ENCODE measurements at regions not wholly inside any gene's neighbourhood (a gene's known extent, or its start where the extent isn't known, plus 50 kb on each side); places are given as distances from the start of the nearest gene placed in this dataset.
"Not testable (repeated sequence)": the region's sequence is repeated elsewhere in the genome, so short reads cannot be mapped to it uniquely, and the experiment has no call there.

DNA sequence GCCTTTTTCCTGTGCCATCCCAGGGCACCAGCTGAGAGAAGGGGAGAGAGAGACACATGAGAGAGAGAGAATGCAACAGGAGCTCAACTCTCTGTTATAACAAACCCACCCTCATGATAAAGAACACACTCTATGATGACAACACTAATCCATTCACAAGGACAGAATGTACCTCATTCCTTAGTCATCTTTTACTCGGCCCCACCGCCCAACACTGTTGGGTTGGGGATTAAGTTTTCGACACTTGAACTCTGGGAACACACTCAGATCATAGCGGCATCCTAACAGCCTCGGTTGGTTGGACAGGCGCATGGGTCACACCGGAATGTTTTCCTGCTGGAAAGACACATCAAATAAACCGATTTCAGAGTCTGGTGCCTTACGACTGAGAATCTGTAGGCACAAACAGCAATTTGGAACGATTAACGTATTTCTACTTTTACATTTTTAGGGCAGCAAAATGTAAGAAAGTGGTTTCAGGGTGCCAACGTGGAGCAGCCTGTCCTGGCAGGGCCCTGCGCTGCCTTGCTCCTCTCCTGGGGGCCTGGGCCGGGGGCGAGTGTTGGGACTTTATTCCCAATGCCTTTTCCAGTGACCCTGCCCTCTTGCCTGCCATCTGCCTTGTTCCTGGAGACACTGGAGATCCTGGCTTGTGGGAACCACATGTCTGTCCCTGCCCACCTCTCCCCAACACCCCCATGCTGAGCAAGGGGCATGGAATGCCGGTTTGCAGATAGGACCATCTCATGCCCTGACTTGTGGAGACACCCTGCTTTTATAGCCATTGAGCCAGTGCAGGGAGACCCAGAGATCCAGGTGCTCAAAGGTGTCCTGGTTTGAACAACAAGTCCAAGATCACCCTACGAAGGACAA lies 287.0 kb downstream of the TCERG1L start:
- no peaks in the 10 kb centered on the region for H3K36me3 Mint-ChIP-seq (ENCODE audit: low read depth)
- H3K9me3 Mint-ChIP-seq, result no peaks in the 10 kb centered on the region
- intact Hi-C loops (cut with micrococcal nuclease), result no loop called here
- no peak overlapping the region for H3K4me3 Mint-ChIP-seq (ENCODE audit: low read depth)
- no peaks in the 10 kb centered on the region for H3K27me3 Mint-ChIP-seq (ENCODE audit: low read depth)
- H3K27ac Mint-ChIP-seq, result no peak overlapping the region
- DNase-seq (ENCODE audit: low spot score), result no peak
- no peaks in the 10 kb centered on the region for H3K4me1 Mint-ChIP-seq (ENCODE audit: low read depth)

DNA sequence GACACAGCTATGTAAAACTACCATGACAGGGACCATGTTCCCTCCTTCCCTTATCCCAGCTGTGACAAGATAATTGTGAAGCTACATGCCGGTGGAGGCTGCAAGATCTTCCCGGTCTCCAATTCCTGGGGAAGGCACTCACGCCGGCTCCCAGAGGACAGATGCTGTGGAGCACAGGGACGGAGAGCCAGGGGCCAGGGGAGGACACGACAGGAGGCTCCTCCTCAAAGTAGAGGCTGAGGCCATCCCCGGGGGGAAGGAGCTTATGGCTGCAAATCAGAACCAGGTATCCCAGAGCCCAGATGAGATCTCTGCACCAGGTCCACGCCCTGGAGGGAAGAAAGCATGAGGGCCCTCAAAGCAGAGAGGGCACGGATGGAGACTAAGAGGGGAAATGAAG lies 286.2 kb downstream of the TCERG1L start:
- Mint-ChIP-seq H3K36me3 (ENCODE audit: low read depth) (no peaks in the 10 kb centered on the region), H3K9me3 (no peaks in the 10 kb centered on the region), H3K27me3 (ENCODE audit: low read depth) (no peaks in the 10 kb centered on the region), H3K27ac (no peak overlapping the region), H3K4me3 (ENCODE audit: low read depth) (no peak overlapping the region), H3K4me1 (ENCODE audit: low read depth) (no peaks in the 10 kb centered on the region)
- intact Hi-C loops (cut with micrococcal nuclease), result no loop called here
- no peak for DNase-seq (ENCODE audit: low spot score)

DNA sequence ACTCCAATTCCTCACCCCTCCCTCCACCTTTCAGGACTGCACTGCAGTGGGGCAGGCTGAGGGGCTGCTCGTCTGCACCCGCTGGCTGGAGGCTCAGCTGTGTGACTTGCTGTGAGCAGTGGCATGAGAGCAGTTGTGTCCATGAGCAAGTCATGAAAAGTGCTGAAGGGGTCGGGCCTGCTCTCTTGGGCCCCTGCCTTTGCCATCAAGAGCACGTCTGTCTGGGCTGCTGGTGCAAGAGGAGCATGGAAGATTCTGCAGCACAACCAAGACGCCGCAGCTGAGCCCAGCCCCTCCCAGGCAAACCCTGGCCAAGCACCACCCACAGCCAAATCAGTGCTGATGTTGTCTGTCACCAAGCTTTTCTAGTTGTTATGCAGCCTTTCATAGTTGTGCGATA lies 284.3 kb downstream of the TCERG1L start:
- Mint-ChIP-seq H3K36me3 (ENCODE audit: low read depth) (no peaks in the 10 kb centered on the region), H3K9me3 (no peaks in the 10 kb centered on the region), H3K4me3 (ENCODE audit: low read depth) (no peak overlapping the region), H3K4me1 (ENCODE audit: low read depth) (no peaks in the 10 kb centered on the region), H3K27me3 (ENCODE audit: low read depth) (no peaks in the 10 kb centered on the region), H3K27ac (no peak overlapping the region)
- no peak for DNase-seq (ENCODE audit: low spot score)
- intact Hi-C loops (cut with micrococcal nuclease), result no loop called here

DNA sequence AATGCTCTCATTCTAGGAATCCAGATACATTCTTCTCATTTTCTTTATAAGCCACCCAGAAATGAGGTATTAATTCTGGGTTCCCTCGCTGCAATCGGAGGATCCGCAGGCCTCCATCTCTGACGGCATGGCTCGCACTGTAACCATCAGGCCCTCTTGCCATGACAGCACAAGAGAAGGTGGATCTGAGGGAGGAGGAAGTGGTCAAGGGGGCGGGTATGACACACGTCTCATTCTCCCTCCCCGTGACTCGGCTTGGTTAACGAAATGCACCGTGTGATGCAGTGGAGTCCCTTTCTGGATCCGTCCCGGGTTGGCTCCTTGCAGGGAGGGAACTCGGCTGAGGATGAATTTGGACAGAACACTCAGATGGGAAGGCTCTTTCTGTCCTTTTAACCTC lies 280.2 kb downstream of the TCERG1L start:
- DNase-seq (ENCODE audit: low spot score), result no peak
- H3K36me3 Mint-ChIP-seq (ENCODE audit: low read depth), result no peaks in the 10 kb centered on the region
- H3K27me3 Mint-ChIP-seq (ENCODE audit: low read depth), result no peaks in the 10 kb centered on the region
- intact Hi-C loops (cut with micrococcal nuclease), result no loop called here
- no peaks in the 10 kb centered on the region for H3K9me3 Mint-ChIP-seq
- no peaks in the 10 kb centered on the region for H3K4me1 Mint-ChIP-seq (ENCODE audit: low read depth)
- no peak overlapping the region for H3K4me3 Mint-ChIP-seq (ENCODE audit: low read depth)
- H3K27ac Mint-ChIP-seq, result no peak overlapping the region

DNA sequence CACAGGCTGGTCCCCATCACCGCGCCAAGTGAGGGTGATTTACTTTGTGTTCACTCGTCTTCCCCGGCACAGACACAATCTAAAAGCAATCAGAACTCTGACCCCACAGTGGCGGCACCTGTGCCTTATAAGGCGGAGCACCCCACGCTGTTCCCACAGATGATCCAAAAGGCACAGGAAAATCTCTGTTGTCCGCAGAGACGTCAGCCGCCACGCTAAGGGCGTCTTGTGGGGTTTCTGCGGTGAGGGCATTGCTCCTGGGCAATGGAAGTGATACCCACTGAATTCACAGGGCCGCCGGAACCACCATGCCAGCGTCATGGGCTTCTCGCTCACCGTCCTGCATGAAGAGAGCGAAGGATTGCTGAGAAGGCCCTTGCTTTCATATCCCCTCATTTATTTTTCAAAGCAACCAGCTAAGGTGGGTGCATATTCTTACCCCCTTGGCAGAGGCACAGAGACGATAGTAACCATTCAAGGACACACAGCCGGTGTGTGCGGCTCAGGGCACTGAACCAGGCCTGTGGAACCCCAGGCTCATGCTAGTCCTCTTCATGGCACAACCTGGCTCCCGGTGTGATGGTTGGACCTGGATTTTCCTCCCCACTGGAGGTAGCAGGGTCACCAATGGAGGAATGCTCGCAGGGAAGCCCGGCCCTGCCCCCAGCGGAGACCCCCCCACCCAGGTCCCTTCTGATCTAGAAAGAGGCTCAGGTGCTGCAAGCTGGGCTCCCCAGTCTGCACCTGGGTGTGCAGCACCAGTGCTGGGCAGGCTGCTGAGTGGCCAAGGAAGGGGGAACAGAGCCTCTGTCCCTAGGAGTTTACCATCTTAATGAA lies 279.0 kb downstream of the TCERG1L start:
- no peaks in the 10 kb centered on the region for H3K27me3 Mint-ChIP-seq (ENCODE audit: low read depth)
- no peaks in the 10 kb centered on the region for H3K36me3 Mint-ChIP-seq (ENCODE audit: low read depth)
- no peak overlapping the region for H3K27ac Mint-ChIP-seq
- no peaks in the 10 kb centered on the region for H3K4me1 Mint-ChIP-seq (ENCODE audit: low read depth)
- intact Hi-C loops (cut with micrococcal nuclease), result no loop called here
- H3K9me3 Mint-ChIP-seq, result no peaks in the 10 kb centered on the region
- no peak overlapping the region for H3K4me3 Mint-ChIP-seq (ENCODE audit: low read depth)
- no peak for DNase-seq (ENCODE audit: low spot score)

DNA sequence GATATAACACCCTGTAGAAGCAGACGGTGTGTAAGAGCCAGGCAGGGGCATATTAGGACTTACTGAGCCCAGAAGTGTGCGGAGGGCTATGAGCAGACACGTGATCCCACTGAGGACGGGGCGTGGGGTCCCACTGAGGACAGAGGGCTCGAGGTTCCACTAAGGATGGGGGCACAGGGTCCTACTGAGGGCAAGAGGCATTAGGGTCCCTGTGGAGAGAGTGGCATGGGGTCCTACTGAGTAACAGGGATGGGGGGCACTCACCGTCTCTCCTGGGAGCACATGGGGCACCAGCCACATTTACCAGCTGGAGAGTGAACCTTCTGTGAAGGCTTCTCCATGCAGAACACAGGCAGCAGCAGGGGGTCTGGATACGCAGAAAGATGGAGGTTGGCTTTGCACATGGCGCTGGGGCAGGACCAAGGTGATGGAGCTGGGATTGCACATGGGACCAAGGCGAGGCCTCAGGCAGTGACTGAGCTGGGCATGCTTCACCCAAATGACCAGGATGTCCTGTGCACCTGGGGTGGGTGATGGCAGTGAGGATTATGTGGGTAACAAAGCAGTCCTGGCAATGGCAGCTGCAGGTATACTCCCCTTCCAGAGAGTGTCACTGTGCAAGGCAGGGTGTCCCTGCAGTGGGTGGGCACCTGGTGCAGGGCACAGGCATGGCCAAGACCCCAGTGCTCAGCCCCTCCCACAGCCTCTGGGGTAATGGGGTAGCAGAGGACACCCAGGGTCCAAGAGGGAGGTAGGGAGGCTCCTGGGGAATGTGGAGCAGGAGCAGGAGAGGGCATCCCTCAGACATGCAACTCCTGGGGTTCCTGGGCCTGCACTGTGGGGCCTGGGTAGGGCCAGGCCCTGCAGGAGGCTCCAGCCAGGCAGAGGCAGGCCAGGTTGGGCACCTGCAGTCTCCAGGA lies 278.1 kb downstream of the TCERG1L start:
- Mint-ChIP-seq H3K36me3 (ENCODE audit: low read depth) (no peaks in the 10 kb centered on the region), H3K9me3 (no peaks in the 10 kb centered on the region), H3K4me1 (ENCODE audit: low read depth) (no peaks in the 10 kb centered on the region), H3K27ac (no peak overlapping the region), H3K27me3 (ENCODE audit: low read depth) (no peaks in the 10 kb centered on the region), H3K4me3 (ENCODE audit: low read depth) (no peak overlapping the region)
- no peak for DNase-seq (ENCODE audit: low spot score)
- intact Hi-C loops (cut with micrococcal nuclease), result no loop called here

DNA sequence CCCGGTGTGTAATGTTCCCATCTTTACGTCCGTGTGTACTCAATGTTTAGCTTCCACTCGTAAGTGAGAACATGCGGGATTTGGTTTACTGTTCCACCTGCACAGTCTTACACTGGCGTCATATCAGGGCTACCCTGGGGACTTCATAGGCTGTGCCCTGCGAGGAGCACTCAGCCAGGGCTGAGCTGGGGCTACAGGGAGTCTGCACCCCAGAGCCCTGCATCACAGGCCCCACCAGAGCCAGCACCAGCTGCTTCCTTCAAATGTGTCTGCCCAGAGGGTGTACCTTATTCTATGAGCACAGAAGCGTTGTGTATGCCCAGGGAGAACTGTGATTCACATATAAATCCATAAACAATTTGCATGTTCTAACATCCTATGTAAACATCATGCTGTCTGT lies 277.1 kb downstream of the TCERG1L start:
- no peak overlapping the region for H3K4me3 Mint-ChIP-seq (ENCODE audit: low read depth)
- no peak for DNase-seq (ENCODE audit: low spot score)
- H3K27me3 Mint-ChIP-seq (ENCODE audit: low read depth), result no peaks in the 10 kb centered on the region
- H3K9me3 Mint-ChIP-seq, result no peaks in the 10 kb centered on the region
- intact Hi-C loops (cut with micrococcal nuclease), result no loop called here
- H3K36me3 Mint-ChIP-seq (ENCODE audit: low read depth), result no peaks in the 10 kb centered on the region
- no peak overlapping the region for H3K27ac Mint-ChIP-seq
- H3K4me1 Mint-ChIP-seq (ENCODE audit: low read depth), result no peaks in the 10 kb centered on the region

DNA sequence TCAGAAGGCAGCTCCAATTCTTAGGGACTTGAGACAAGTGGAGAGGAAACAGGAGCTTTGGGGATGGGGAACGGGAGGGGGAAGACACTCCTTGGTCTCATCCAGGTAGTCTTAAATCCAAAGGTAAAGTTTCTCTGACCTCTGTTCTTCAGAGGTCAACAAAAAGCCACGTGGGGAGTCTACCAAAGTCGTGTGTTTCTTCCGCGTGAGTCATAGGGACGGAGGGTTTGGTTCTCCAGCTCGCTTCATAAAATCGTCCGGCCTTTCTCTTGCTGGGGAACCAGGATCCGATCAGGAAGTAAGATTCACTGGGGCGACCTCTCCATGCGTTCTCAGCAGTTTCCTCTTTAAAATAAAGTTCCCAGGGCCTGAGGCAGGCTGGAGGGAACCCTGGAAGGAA lies 275.7 kb downstream of the TCERG1L start:
- H3K27me3 Mint-ChIP-seq (ENCODE audit: low read depth), result no peaks in the 10 kb centered on the region
- no peaks in the 10 kb centered on the region for H3K36me3 Mint-ChIP-seq (ENCODE audit: low read depth)
- intact Hi-C loops (cut with micrococcal nuclease), result no loop called here
- no peak for DNase-seq (ENCODE audit: low spot score)
- H3K9me3 Mint-ChIP-seq, result no peaks in the 10 kb centered on the region
- H3K4me1 Mint-ChIP-seq (ENCODE audit: low read depth), result no peaks in the 10 kb centered on the region
- no peak overlapping the region for H3K4me3 Mint-ChIP-seq (ENCODE audit: low read depth)
- no peak overlapping the region for H3K27ac Mint-ChIP-seq

DNA sequence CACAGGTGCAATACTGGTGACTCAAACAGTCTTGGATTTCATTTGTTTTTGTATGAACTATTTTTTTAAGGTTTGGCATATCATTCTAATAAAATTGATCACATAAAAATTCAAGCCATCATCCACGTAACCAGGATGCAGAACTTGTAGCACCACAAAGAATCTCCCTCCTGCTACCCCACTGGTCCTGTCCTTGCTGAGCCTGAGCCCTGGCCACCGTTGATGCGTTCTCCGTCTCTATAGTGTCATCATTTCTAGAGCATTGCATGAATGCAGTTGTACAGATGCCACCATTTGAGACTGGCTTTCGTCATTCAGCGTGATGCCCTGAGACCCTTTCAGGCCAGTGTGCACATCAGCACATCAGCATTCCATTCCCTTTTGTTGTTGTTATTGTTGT lies 273.5 kb downstream of the TCERG1L start:
- no peaks in the 10 kb centered on the region for H3K9me3 Mint-ChIP-seq
- no peaks in the 10 kb centered on the region for H3K36me3 Mint-ChIP-seq (ENCODE audit: low read depth)
- no peak overlapping the region for H3K27ac Mint-ChIP-seq
- no peaks in the 10 kb centered on the region for H3K4me1 Mint-ChIP-seq (ENCODE audit: low read depth)
- no peaks in the 10 kb centered on the region for H3K27me3 Mint-ChIP-seq (ENCODE audit: low read depth)
- intact Hi-C loops (cut with micrococcal nuclease), result no loop called here
- H3K4me3 Mint-ChIP-seq (ENCODE audit: low read depth), result no peak overlapping the region
- no peak for DNase-seq (ENCODE audit: low spot score)

DNA sequence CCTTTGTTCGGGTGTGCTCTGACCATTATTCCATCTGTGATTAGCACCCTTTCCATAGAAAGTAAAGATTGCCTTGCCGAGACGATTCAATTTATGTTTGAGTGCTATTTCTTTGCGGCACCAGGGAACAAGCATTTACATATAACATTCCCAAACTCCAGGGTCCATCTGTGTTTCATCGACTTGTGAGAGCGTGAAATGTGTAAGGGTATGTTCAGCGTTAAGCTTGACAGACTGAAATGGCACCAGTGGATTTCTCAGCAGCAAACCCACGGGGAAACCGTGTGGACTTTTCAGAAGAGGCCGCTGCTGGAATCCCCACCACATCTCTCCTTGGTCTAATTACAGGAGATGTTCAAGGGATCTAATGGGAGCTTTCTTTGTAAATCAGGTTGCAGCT lies 270.5 kb downstream of the TCERG1L start:
- no peaks in the 10 kb centered on the region for H3K4me1 Mint-ChIP-seq (ENCODE audit: low read depth)

DNA sequence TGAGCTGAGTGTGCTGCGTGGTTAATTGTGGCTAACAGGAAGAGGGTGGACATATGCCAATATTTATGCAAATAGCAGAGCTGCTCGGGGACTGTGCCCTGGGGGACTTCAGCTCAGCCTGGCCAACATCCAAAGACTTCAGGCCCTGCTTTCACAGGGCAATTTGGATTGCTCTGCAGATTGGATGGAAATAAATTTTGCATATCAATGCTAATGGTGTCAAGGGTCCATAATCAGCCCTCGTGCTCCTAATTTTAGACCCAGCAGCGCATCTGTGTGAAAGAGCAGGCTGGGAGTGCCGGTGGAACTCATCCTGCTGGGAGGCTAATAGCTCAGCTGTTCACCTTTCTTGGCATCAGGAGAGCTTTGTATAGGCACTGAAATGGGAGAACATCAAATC lies 270.1 kb downstream of the TCERG1L start:
- Mint-ChIP-seq H3K4me3 (ENCODE audit: low read depth) (no peak overlapping the region), H3K27me3 (ENCODE audit: low read depth) (no peaks in the 10 kb centered on the region), H3K36me3 (ENCODE audit: low read depth) (no peaks in the 10 kb centered on the region), H3K27ac (no peak overlapping the region), H3K9me3 (no peaks in the 10 kb centered on the region), H3K4me1 (ENCODE audit: low read depth) (no peaks in the 10 kb centered on the region)
- intact Hi-C loops (cut with micrococcal nuclease), result no loop called here
- DNase-seq (ENCODE audit: low spot score), result no peak

More for the DNA sequence above, 270.5 kb downstream of the TCERG1L start:
- no peak for DNase-seq (ENCODE audit: low spot score)
- no peak overlapping the region for H3K27ac Mint-ChIP-seq
- H3K4me3 Mint-ChIP-seq (ENCODE audit: low read depth), result no peak overlapping the region
- no peaks in the 10 kb centered on the region for H3K9me3 Mint-ChIP-seq
- intact Hi-C loops (cut with micrococcal nuclease), result no loop called here
- no peaks in the 10 kb centered on the region for H3K27me3 Mint-ChIP-seq (ENCODE audit: low read depth)
- H3K36me3 Mint-ChIP-seq (ENCODE audit: low read depth), result no peaks in the 10 kb centered on the region

DNA sequence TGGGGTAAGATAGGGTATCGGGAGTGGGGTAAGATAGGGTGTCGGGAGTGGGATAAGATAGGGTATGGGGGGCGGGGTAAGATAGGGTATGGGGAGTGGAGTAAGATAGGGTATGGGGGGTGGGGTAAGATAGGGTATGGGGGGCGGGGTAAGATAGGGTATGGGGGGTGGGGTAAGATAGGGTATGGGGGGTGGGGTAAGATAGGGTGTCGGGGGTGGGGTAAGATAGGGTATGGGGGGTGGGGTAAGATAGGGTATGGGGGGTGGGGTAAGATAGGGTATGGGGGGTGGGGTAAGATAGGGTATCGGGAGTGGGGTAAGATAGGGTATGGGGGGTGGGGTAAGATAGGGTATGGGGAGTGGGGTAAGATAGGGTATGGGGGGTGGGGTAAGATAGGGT lies 269.5 kb downstream of the TCERG1L start:
- H3K27me3 Mint-ChIP-seq (ENCODE audit: low read depth); DNase-seq (ENCODE audit: low spot score); H3K4me3 Mint-ChIP-seq (ENCODE audit: low read depth); H3K27ac Mint-ChIP-seq; H3K9me3 Mint-ChIP-seq; H3K4me1 Mint-ChIP-seq (ENCODE audit: low read depth); intact Hi-C loops (cut with micrococcal nuclease); H3K36me3 Mint-ChIP-seq (ENCODE audit: low read depth): not testable (repeated sequence)
